IMR-90 (cell line): ENCODE measurements at regions not wholly inside any gene's neighbourhood (a gene's known extent, or its start where the extent isn't known, plus 50 kb on each side); places are given as distances from the start of the nearest gene placed in this dataset.

Experiments used
- ATAC-seq: fragments of 200-7000 bp; cut with Tn5 transposase; 2 replicates; pipeline ENCODE4 v1.9.1; 2020; ENCODE audit warnings: low read depth, mild to moderate bottlenecking, moderate library complexity
- BruUV-seq: library from RNA; stranded (reverse); fragments of 400-500 nt; replicated peaks from 2 replicates; lab custom pipeline; 2021; lab: Mats Ljungman, UMichigan
- CTCF ChIA-PET: fragments of 300-600 bp; formaldehyde crosslinking; extraction: SDS; loops from one replicate; lab custom pipeline; 2021; ENCODE audit warnings: antibody characterized with exemption; lab: Yijun Ruan, JAX
- POLR2A ChIA-PET: fragments of 300-600 bp; sonication (Branson Sonifier 250); formaldehyde crosslinking; loops from one replicate; lab custom pipeline; 2022; ENCODE audit warnings: antibody characterized with exemption; ENCODE audit not compliant: unreplicated experiment; lab: Charles Lee
- DNase-seq: peaks from one replicate; pipeline ENCODE4 v3.0.0; 2013
- H2AFZ ChIP-seq: replicated peaks from 2 replicates; pipeline ENCODE3; 2013; ENCODE audit warnings: low read length, mild to moderate bottlenecking; ENCODE audit not compliant: poor library complexity
- H2AK5ac ChIP-seq: 2 replicates; pipeline ENCODE4 v1.6.1; 2013; ENCODE audit warnings: low read depth, low read length, inconsistent platforms
- H2AK9ac ChIP-seq: replicated peaks from 2 replicates; pipeline ENCODE3; 2013; ENCODE audit warnings: mild to moderate bottlenecking, low read depth, low read length, moderate library complexity; ENCODE audit not compliant: poor library complexity
- H2BK120ac ChIP-seq: 2 replicates; pipeline ENCODE4 v1.6.1; 2013; ENCODE audit warnings: low read depth, low read length, inconsistent platforms
- H2BK15ac ChIP-seq: 3 replicates; pipeline ENCODE4 v1.6.1; 2013; ENCODE audit warnings: low read depth, low read length, inconsistent platforms
- H2BK20ac ChIP-seq: 2 replicates; pipeline ENCODE4 v1.6.1; 2013; ENCODE audit warnings: low read depth, mild to moderate bottlenecking, inconsistent platforms, low read length, moderate library complexity
- H2BK5ac ChIP-seq: 2 replicates; pipeline ENCODE4 v1.6.1; 2013; ENCODE audit warnings: mild to moderate bottlenecking, low read depth, low read length, inconsistent platforms; ENCODE audit not compliant: poor library complexity, severe bottlenecking
- H3K14ac ChIP-seq: replicated peaks from 2 replicates; pipeline ENCODE4 v1.6.1; 2013; ENCODE audit warnings: low read depth, low read length, inconsistent platforms
- H3K18ac ChIP-seq: 2 replicates; pipeline ENCODE4 v1.6.1; 2013; ENCODE audit warnings: low read depth, low read length, control low read depth
- H3K23ac ChIP-seq: 2 replicates; pipeline ENCODE4 v1.6.1; 2013; ENCODE audit warnings: low read depth, low read length, inconsistent platforms
- H3K27ac ChIP-seq: 2 replicates; pipeline ENCODE4 v1.5.1; 2013; ENCODE audit warnings: mild to moderate bottlenecking, control low read depth, low read length; ENCODE audit not compliant: insufficient read depth
- H3K27me3 ChIP-seq: 2 replicates; pipeline ENCODE4 v1.6.1; 2013; ENCODE audit warnings: low read length; ENCODE audit not compliant: control insufficient read depth, insufficient read depth
- H3K36me3 ChIP-seq: 2 replicates; pipeline ENCODE4 v1.6.1; 2013; ENCODE audit warnings: low read length, mixed read lengths; ENCODE audit not compliant: control insufficient read depth, insufficient read depth
- H3K4ac ChIP-seq: 2 replicates; pipeline ENCODE4 v1.6.1; 2013; ENCODE audit warnings: low read depth, low read length, inconsistent platforms
- H3K4me1 ChIP-seq: 2 replicates; pipeline ENCODE4 v1.6.1; 2013; ENCODE audit warnings: low read length, mixed read lengths; ENCODE audit not compliant: control insufficient read depth, insufficient read depth
- H3K4me2 ChIP-seq: 2 replicates; pipeline ENCODE4 v1.6.1; 2013; ENCODE audit warnings: low read depth, mild to moderate bottlenecking, control low read depth, low read length, moderate library complexity
- H3K4me3 ChIP-seq: 2 replicates; pipeline ENCODE4 v1.5.1; 2013; ENCODE audit warnings: low read depth, mild to moderate bottlenecking, control low read depth, low read length, moderate library complexity; ENCODE audit not compliant: insufficient read depth
- H3K56ac ChIP-seq: 2 replicates; pipeline ENCODE4 v1.6.1; 2013; ENCODE audit warnings: low read length, inconsistent platforms; ENCODE audit not compliant: insufficient read depth; ENCODE audit errors: extremely low read depth
- H3K79me1 ChIP-seq, 2 experiments: 2 replicates each; pipeline ENCODE4 v1.6.1; 2013; ENCODE audit warnings: low read length in 2 of 2, inconsistent platforms in 1 of 2, low read depth in 1 of 2
- H3K9ac ChIP-seq: 2 replicates; pipeline ENCODE4 v1.6.1; 2013; ENCODE audit warnings: low read depth, low read length, control low read depth
- H3K9me1 ChIP-seq: 2 replicates; pipeline ENCODE4 v1.6.1; 2013; ENCODE audit warnings: low read length, inconsistent platforms; ENCODE audit not compliant: insufficient read depth
- H3K9me3 ChIP-seq: 2 replicates; pipeline ENCODE4 v1.6.1; 2013; ENCODE audit warnings: low read length; ENCODE audit not compliant: control insufficient read depth, insufficient read depth
- H4K20me1 ChIP-seq: 2 replicates; pipeline ENCODE4 v1.6.1; 2013; ENCODE audit warnings: low read length, inconsistent platforms; ENCODE audit not compliant: insufficient read depth
- H4K5ac ChIP-seq: 2 replicates; pipeline ENCODE4 v1.6.1; 2013; ENCODE audit warnings: mild to moderate bottlenecking, low read depth, low read length, control low read depth
- H4K8ac ChIP-seq, 2 experiments: 2 replicates each; pipeline ENCODE4 v1.6.1; 2013; ENCODE audit warnings: low read depth in 2 of 2, low read length in 2 of 2, control low read depth in 1 of 2, inconsistent platforms in 1 of 2
- H4K91ac ChIP-seq: 2 replicates; pipeline ENCODE4 v1.6.1; 2013; ENCODE audit warnings: low read depth, low read length, inconsistent platforms; ENCODE audit not compliant: insufficient read depth
- BHLHE40 ChIP-seq: fragments of 150-350 bp; IDR thresholded peaks from 2 replicates; pipeline ENCODE4 v1.6.1; 2016; ENCODE audit warnings: mild to moderate bottlenecking, low read depth, low read length
- CHD1 ChIP-seq: IDR thresholded peaks from 2 replicates; pipeline ENCODE4 v1.6.1; 2012; ENCODE audit warnings: low read depth, low read length, improper control_type of control experiment
- NFE2L2 ChIP-seq: fragments of 150-350 bp; IDR thresholded peaks from 2 replicates; pipeline ENCODE4 v1.6.1; 2016; ENCODE audit warnings: low read depth, mild to moderate bottlenecking, low read length
- SMC3 ChIP-seq: fragments of 150-350 bp; IDR thresholded peaks from 2 replicates; pipeline ENCODE4 v1.6.1; 2016; ENCODE audit warnings: low read depth, mild to moderate bottlenecking, antibody characterized with exemption, low read length, moderate library complexity
- WGBS, 2 experiments: methylation state at CpG; one replicate each; pipeline versions ENCODE4 v1.1.5 to v1.1.7; 2013; ENCODE audit warnings: missing lambda C conversion rate in 2 of 2; ENCODE audit not compliant: insufficient read length in 1 of 2; ENCODE audit errors: extremely low coverage in 2 of 2; 5-methylcytosine and 5-hydroxymethylcytosine counted together
- dilution Hi-C: fragments of 300-500 bp; cut with HindIII; formaldehyde crosslinking; loops from one replicate; pipeline ENCODE4 v1.14.3; 2018; ENCODE audit warnings: low sequenced_read_pairs; ENCODE audit not compliant: unreplicated experiment
- in situ Hi-C: fragments of 300-500 bp; cut with MboI; formaldehyde crosslinking; loops from 3 replicates; pipeline ENCODE4 v1.14.3; 2019; ENCODE audit warnings: low sequenced_read_pairs, inconsistent platforms, mixed read lengths
- intact Hi-C: fragments of 100-400 bp; cut with micrococcal nuclease; formaldehyde crosslinking; loops from 2 replicates; pipeline ENCODE4 v1.10.0; 2022

- Histone ChIP-seq H2BK20ac (no peak overlapping the region), H3K36me3 (no peaks in the 10 kb centered on the region), H3K4me2 (no peak overlapping the region), H3K56ac (no peak overlapping the region), H4K5ac (no peak overlapping the region), H2AK5ac (no peak overlapping the region), H2AK9ac (no peak overlapping the region), H3K4me1 (no peaks in the 10 kb centered on the region), H3K27ac (no peak overlapping the region), H3K18ac (no peak overlapping the region), H2BK5ac (no peak overlapping the region), H4K91ac (no peak overlapping the region), H3K9me1 (no peaks in the 10 kb centered on the region), H3K4ac (no peak overlapping the region), H4K8ac (no peak overlapping the region), H2BK15ac (no peak overlapping the region; the same call in 2 of the 3 replicates), H3K79me1 (no peaks in the 10 kb centered on the region), H3K9ac (no peak overlapping the region), H3K23ac (no peak overlapping the region), H4K20me1 (no peaks in the 10 kb centered on the region), H2BK120ac (no peak overlapping the region), H3K27me3 (no peaks in the 10 kb centered on the region), H3K14ac (0 out of 2 replicates have a peak overlapping the region, but pooled peaks have one; percentile 22), H3K9me3 (no peaks in the 10 kb centered on the region), H3K4me3 (no peak overlapping the region), H2AFZ (no peak overlapping the region)
- WGBS, 2 experiments: no CpG with 5 or more reads among the region's 4 CpGs
- in situ Hi-C loops (no loop called here), intact Hi-C loops (no loop called here), dilution Hi-C loops (no loop called here)
- no peak for TF ChIP-seq BHLHE40
- TF ChIP-seq SMC3: no peak
- no peak for TF ChIP-seq NFE2L2
- TF ChIP-seq CHD1: no peak
- ChIA-PET POLR2A (no interaction called here), CTCF (no interaction called here)
- no peak for ATAC-seq
- BruUV-seq: no TSS peak
- no peak for DNase-seq
These were observed 77.1 kb upstream of the RAPH1 start for GRCh38 chr2:203612246-203612645.
